ENCODE measurements at regions not wholly inside any gene's neighbourhood (a gene's known extent, or its start where the extent isn't known, plus 50 kb on each side); places are given as distances from the start of the nearest gene placed in this dataset.
"Not testable (repeated sequence)": the region's sequence is repeated elsewhere in the genome, so short reads cannot be mapped to it uniquely, and the experiment has no call there.

GRCh38 chr11:38116616-38117015 lies 1518.6 kb upstream of the RAG2 start:
- DNase-seq, result not testable (repeated sequence)

- DNase-seq, result not testable (repeated sequence)
These were observed 1517.3 kb upstream of the RAG2 start for GRCh38 chr11:38115381-38115780.

- DNase-seq, result no peak
These were observed 1502.9 kb upstream of the RAG2 start for GRCh38 chr11:38100836-38101462.

- no peak for DNase-seq
These were observed 1497.2 kb upstream of the RAG2 start for GRCh38 chr11:38095268-38095667.

GRCh38 chr11:38089726-38090125 lies 1491.7 kb upstream of the RAG2 start:
- no peak for DNase-seq

- DNase-seq, result no peak
These were observed 1462.9 kb upstream of the RAG2 start for GRCh38 chr11:38060920-38061319.

- DNase-seq, result no peak
These were observed 1462.1 kb upstream of the RAG2 start for GRCh38 chr11:38060136-38060535.

GRCh38 chr11:38046571-38047135 lies 1448.6 kb upstream of the RAG2 start:
- no peak for DNase-seq

- DNase-seq, result no peak
These were observed 1445.0 kb upstream of the RAG2 start for GRCh38 chr11:38043060-38043459.

- DNase-seq, result no peak
These were observed 1440.7 kb upstream of the RAG2 start for GRCh38 chr11:38038777-38039176.

GRCh38 chr11:38019072-38019775 lies 1421.2 kb upstream of the RAG2 start:
- no peak for DNase-seq

GRCh38 chr11:38014405-38014804 lies 1416.4 kb upstream of the RAG2 start:
- no peak for DNase-seq

GRCh38 chr11:38013157-38013556 lies 1415.1 kb upstream of the RAG2 start:
- no peak for DNase-seq

GRCh38 chr11:38011496-38011895 lies 1413.5 kb upstream of the RAG2 start:
- DNase-seq, result no peak

GRCh38 chr11:38009932-38010331 lies 1411.9 kb upstream of the RAG2 start:
- no peak for DNase-seq

GRCh38 chr11:38006466-38006865 lies 1408.4 kb upstream of the RAG2 start:
- DNase-seq, result no peak

GRCh38 chr11:38005597-38005996 lies 1407.6 kb upstream of the RAG2 start:
- no peak for DNase-seq

GRCh38 chr11:37999171-37999570 lies 1401.1 kb upstream of the RAG2 start:
- DNase-seq, result no peak

GRCh38 chr11:37995886-37996285 lies 1397.8 kb upstream of the RAG2 start:
- no peak for DNase-seq

- no peak for DNase-seq
These were observed 1390.0 kb upstream of the RAG2 start for GRCh38 chr11:37988031-37988430.

GRCh38 chr11:37984991-37985390 lies 1387.0 kb upstream of the RAG2 start:
- no peak for DNase-seq

- DNase-seq, result no peak
These were observed 1380.6 kb upstream of the RAG2 start for GRCh38 chr11:37978647-37979046.

- no peak for DNase-seq
These were observed 1375.9 kb upstream of the RAG2 start for GRCh38 chr11:37973941-37974340.

GRCh38 chr11:37972691-37973090 lies 1374.7 kb upstream of the RAG2 start:
- DNase-seq, result no peak

GRCh38 chr11:37969336-37969735 lies 1371.3 kb upstream of the RAG2 start:
- DNase-seq, result not testable (repeated sequence)
